A549 (cell line): ENCODE measurements at regions not wholly inside any gene's neighbourhood (a gene's known extent, or its start where the extent isn't known, plus 50 kb on each side); places are given as distances from the start of the nearest gene placed in this dataset.
"Not testable (repeated sequence)": the region's sequence is repeated elsewhere in the genome, so short reads cannot be mapped to it uniquely, and the experiment has no call there.

Experiments
- ATAC-seq, 2 experiments: fragments of 200-7000 bp in 1 of 2; fragments of >200 bp in 1 of 2; cut with Nextera tagmentation in 1 of 2; cut with Tn5 transposase in 1 of 2; 3 replicates each; pipeline versions ENCODE4 v1.8.0 to v1.9.1; 2018 to 2020; ENCODE audit warnings: mild to moderate bottlenecking in 1 of 2, moderate library complexity in 1 of 2
- CTCF ChIA-PET: fragments of 300-600 bp; sonication (Branson Sonifier 250); formaldehyde crosslinking; extraction: SDS; loops from one replicate; lab custom pipeline; 2021; ENCODE audit warnings: antibody characterized with exemption, inconsistent platforms; lab: Yijun Ruan, JAX
- POLR2A ChIA-PET: fragments of 350-600 bp; formaldehyde crosslinking; extraction: SDS; loops from one replicate; lab custom pipeline; 2021; ENCODE audit warnings: antibody characterized with exemption, inconsistent platforms; lab: Yijun Ruan, JAX
- DNase-seq, 2 experiments: peaks; one replicate each; pipeline versions ENCODE4 v3.0.0 to v3.0.0-alpha.2; 2011 to 2016; ENCODE audit warnings: low read depth in 1 of 2, low spot score in 1 of 2
- FAIRE-seq: peaks from 2 replicates; lab custom pipeline; 2011; peaks lifted over from hg19 to GRCh38; lab: Jason Lieb, UNC
- H3K27ac ChIP-seq, 2 experiments: fragments of >200 bp; sonication (Bioruptor Twin); formaldehyde crosslinking; 3 replicates each; pipeline ENCODE4 v1.5.1; 2016 to 2017
- H3K4me1 ChIP-seq: fragments of >200 bp; sonication (Bioruptor Twin); formaldehyde crosslinking; 3 replicates; pipeline ENCODE4 v1.6.1; 2016
- H3K4me2 ChIP-seq: fragments of >200 bp; sonication (Bioruptor Twin); formaldehyde crosslinking; 3 replicates; pipeline ENCODE4 v1.6.1; 2016
- H3K4me3 ChIP-seq: fragments of >200 bp; sonication (Bioruptor Twin); formaldehyde crosslinking; 3 replicates; pipeline ENCODE4 v1.5.1; 2016
- H3K9me3 ChIP-seq: fragments of >200 bp; sonication (Bioruptor Twin); formaldehyde crosslinking; 3 replicates; pipeline ENCODE4 v1.6.1; 2016
- BHLHE40 ChIP-seq: IDR thresholded peaks from 2 replicates; pipeline ENCODE4 v1.6.1; 2012; ENCODE audit warnings: low read depth, low read length, inconsistent platforms
- CBX8 ChIP-seq: fragments of 200-600 bp; sonication (generic); IDR thresholded peaks from 2 replicates; pipeline ENCODE4 v1.6.1; 2016
- CEBPB ChIP-seq, 2 experiments: fragments of >200 bp in 1 of 2; sonication (Bioruptor Twin) in 1 of 2; formaldehyde crosslinking in 1 of 2; IDR thresholded peaks; 2 replicates each; pipeline ENCODE4 v1.6.1; 2012 to 2016
- CHD2 ChIP-seq: fragments of 150-350 bp; IDR thresholded peaks from 2 replicates; pipeline ENCODE4 v1.6.1; 2014; ENCODE audit warnings: low read length; ENCODE audit not compliant: partially characterized antibody
- CHD4 ChIP-seq: fragments of 200-600 bp; sonication (generic); IDR thresholded peaks from 2 replicates; pipeline ENCODE4 v1.6.1; 2016; ENCODE audit warnings: antibody characterized with exemption, mild to moderate bottlenecking, borderline replicate concordance
- EHF ChIP-seq: fragments of 250-450 bp; sonication (Bioruptor Pico); IDR thresholded peaks from 2 replicates; pipeline ENCODE4 v1.5.0; 2020; ENCODE audit warnings: mild to moderate bottlenecking
- EP300 ChIP-seq, 2 experiments: fragments of >200 bp; sonication (Bioruptor Twin); formaldehyde crosslinking; IDR thresholded peaks; 2 replicates in 1 of 2; 3 replicates in 1 of 2; pipeline ENCODE4 v1.6.1; 2016 to 2017
- ESRRA ChIP-seq: fragments of 150-350 bp; IDR thresholded peaks from 2 replicates; pipeline ENCODE4 v1.6.1; 2014; ENCODE audit warnings: mild to moderate bottlenecking, low read length, borderline replicate concordance
- FOXS1 ChIP-seq: fragments of 250-450 bp; sonication (Bioruptor Pico); IDR thresholded peaks from 2 replicates; pipeline ENCODE4 v1.5.0; 2020; ENCODE audit warnings: mild to moderate bottlenecking, moderate library complexity
- HOXA7 ChIP-seq: fragments of 250-450 bp; sonication (Bioruptor Pico); IDR thresholded peaks from 2 replicates; pipeline ENCODE4 v1.5.0; 2020; ENCODE audit warnings: mild to moderate bottlenecking, moderate library complexity
- HOXB5 ChIP-seq: fragments of 250-450 bp; sonication (Bioruptor Pico); IDR thresholded peaks from 2 replicates; pipeline ENCODE4 v1.5.0; 2020; ENCODE audit warnings: mild to moderate bottlenecking, moderate library complexity
- JUNB ChIP-seq: fragments of >200 bp; sonication (Bioruptor Twin); formaldehyde crosslinking; IDR thresholded peaks from 2 replicates; pipeline ENCODE4 v1.6.1; 2016
- KDM1A ChIP-seq: fragments of 200-600 bp; sonication (generic); IDR thresholded peaks from 2 replicates; pipeline ENCODE4 v1.6.1; 2016; ENCODE audit warnings: low read depth, mild to moderate bottlenecking
- KDM5A ChIP-seq: fragments of 200-600 bp; sonication (generic); IDR thresholded peaks from 2 replicates; pipeline ENCODE4 v1.6.1; 2016; ENCODE audit warnings: antibody characterized with exemption, mild to moderate bottlenecking
- MYC ChIP-seq: IDR thresholded peaks from 2 replicates; pipeline ENCODE4 v1.6.1; 2012; ENCODE audit warnings: mild to moderate bottlenecking, inconsistent platforms, low read length, improper control_type of control experiment, borderline replicate concordance
- POLR2A ChIP-seq: IDR thresholded peaks from 2 replicates; pipeline ENCODE4 v1.6.1; 2012; ENCODE audit warnings: mild to moderate bottlenecking, low read length
- RARB ChIP-seq: fragments of 250-450 bp; sonication (Bioruptor Pico); IDR thresholded peaks from 2 replicates; pipeline ENCODE4 v1.8.0; 2021; ENCODE audit warnings: mild to moderate bottlenecking, moderate library complexity
- RNF2 ChIP-seq: fragments of 200-600 bp; sonication (generic); IDR thresholded peaks from 2 replicates; pipeline ENCODE4 v1.6.1; 2016; ENCODE audit warnings: low read depth, mild to moderate bottlenecking, antibody characterized with exemption, moderate library complexity, borderline replicate concordance
- SMC3 ChIP-seq: fragments of >200 bp; sonication (Bioruptor Twin); formaldehyde crosslinking; IDR thresholded peaks from 3 replicates; pipeline ENCODE4 v1.6.1; 2018; ENCODE audit warnings: inconsistent platforms
- TFCP2L1 ChIP-seq: fragments of 250-450 bp; sonication (Bioruptor Pico); IDR thresholded peaks from 2 replicates; pipeline ENCODE4 v1.5.0; 2021; ENCODE audit warnings: mild to moderate bottlenecking
- TP53 ChIP-seq: fragments of 250-450 bp; sonication (Bioruptor Pico); IDR thresholded peaks from 2 replicates; pipeline ENCODE4 v1.5.0; 2021; ENCODE audit warnings: mild to moderate bottlenecking, moderate library complexity
- ZC3H11A ChIP-seq: fragments of 450-650 bp; IDR thresholded peaks from 2 replicates; pipeline ENCODE4 v1.6.1; 2014; ENCODE audit warnings: antibody characterized with exemption, mild to moderate bottlenecking
- ZFP36 ChIP-seq: fragments of 450-650 bp; IDR thresholded peaks from 2 replicates; pipeline ENCODE4 v1.6.1; 2014; ENCODE audit warnings: borderline replicate concordance; ENCODE audit not compliant: partially characterized antibody
- ZNF302 ChIP-seq: fragments of 250-450 bp; sonication (Bioruptor Pico); IDR thresholded peaks from 2 replicates; pipeline ENCODE4 v1.9.0; 2021; ENCODE audit warnings: inconsistent platforms, mild to moderate bottlenecking, moderate library complexity
- ZSCAN20 ChIP-seq: fragments of 250-450 bp; sonication (Bioruptor Pico); IDR thresholded peaks from 2 replicates; pipeline ENCODE4 v1.8.0; 2022; ENCODE audit warnings: mild to moderate bottlenecking, moderate library complexity
- WGBS: methylation state at CpG from one replicate; pipeline ENCODE4 v1.1.6; 2017; ENCODE audit errors: missing lambda C conversion rate; 5-methylcytosine and 5-hydroxymethylcytosine counted together
- TF ChIP-seq, protein P1 (sequence below): IDR thresholded peaks from 2 replicates; pipeline ENCODE4 v1.6.1; 2012; ENCODE audit warnings: low read depth, borderline replicate concordance
- TF ChIP-seq, protein P2 (sequence below): fragments of 200-600 bp; sonication (generic); IDR thresholded peaks from 2 replicates; pipeline ENCODE4 v1.6.1; 2016; ENCODE audit warnings: antibody characterized with exemption, mild to moderate bottlenecking, moderate library complexity
- TF ChIP-seq, protein P3 (sequence below): fragments of 250-450 bp; sonication (Bioruptor Pico); IDR thresholded peaks from 2 replicates; pipeline ENCODE4 v1.5.0; 2021; ENCODE audit warnings: mild to moderate bottlenecking, moderate library complexity, borderline replicate concordance

DNA sequence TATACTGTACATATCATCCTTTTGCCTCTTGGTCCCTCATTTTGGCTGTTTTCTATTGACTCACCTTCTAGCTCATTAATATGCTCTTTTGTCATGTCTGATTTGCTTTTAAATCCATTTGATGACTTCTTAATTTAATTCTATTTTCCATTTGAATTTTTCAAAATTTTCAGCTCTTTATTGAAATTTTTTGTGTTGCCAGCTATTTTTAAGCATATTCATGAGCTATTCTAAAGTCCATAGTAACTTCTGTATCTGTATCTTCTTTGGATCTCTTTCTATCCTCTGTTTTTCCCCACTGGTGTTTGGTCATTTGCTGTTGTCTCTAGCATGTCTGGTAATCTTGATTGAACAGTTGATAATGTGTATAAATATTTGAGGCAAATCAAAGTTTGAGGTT is 227.8 kb downstream of the NDUFA10 start:
- DNase-seq (no peak), FAIRE-seq (no peak), ATAC-seq (no peak)
- no peak overlapping the region for H3K4me3 ChIP-seq
- CTCF ChIA-PET: interaction anchor here (0.9 to 1.0 kb wide), 2 partner anchors 11 to 385 kb away, joined by 3 read pairs; no protein-coding TSS in a partner anchor
- H3K4me1 ChIP-seq: no peaks in the 10 kb centered on the region
- H3K4me2 ChIP-seq: no peak overlapping the region
- POLR2A ChIA-PET: no interaction called here
- TF ChIP-seq RARB (CRISPR knock-in tag) (no peak), BHLHE40 (no peak), ZSCAN20 (no peak), CBX8 (no peak), POLR2A (no peak), ZNF302 (CRISPR knock-in tag) (no peak), EHF (no peak), JUNB (no peak), SMC3 (no peak), ESRRA (no peak), EP300 (IDR thresholded peaks at IDR 0.05) (no peak), CHD2 (no peak), CEBPB (IDR thresholded peaks at IDR 0.05) (no peak), HOXB5 (CRISPR knock-in tag) (no peak), TFCP2L1 (CRISPR knock-in tag) (no peak), CHD4 (no peak), KDM1A (no peak), FOXS1 (CRISPR knock-in tag) (no peak)
- TF ChIP-seq, protein P1, sequence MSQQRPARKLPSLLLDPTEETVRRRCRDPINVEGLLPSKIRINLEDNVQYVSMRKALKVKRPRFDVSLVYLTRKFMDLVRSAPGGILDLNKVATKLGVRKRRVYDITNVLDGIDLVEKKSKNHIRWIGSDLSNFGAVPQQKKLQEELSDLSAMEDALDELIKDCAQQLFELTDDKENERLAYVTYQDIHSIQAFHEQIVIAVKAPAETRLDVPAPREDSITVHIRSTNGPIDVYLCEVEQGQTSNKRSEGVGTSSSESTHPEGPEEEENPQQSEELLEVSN: no peak
- TF ChIP-seq, protein P2, sequence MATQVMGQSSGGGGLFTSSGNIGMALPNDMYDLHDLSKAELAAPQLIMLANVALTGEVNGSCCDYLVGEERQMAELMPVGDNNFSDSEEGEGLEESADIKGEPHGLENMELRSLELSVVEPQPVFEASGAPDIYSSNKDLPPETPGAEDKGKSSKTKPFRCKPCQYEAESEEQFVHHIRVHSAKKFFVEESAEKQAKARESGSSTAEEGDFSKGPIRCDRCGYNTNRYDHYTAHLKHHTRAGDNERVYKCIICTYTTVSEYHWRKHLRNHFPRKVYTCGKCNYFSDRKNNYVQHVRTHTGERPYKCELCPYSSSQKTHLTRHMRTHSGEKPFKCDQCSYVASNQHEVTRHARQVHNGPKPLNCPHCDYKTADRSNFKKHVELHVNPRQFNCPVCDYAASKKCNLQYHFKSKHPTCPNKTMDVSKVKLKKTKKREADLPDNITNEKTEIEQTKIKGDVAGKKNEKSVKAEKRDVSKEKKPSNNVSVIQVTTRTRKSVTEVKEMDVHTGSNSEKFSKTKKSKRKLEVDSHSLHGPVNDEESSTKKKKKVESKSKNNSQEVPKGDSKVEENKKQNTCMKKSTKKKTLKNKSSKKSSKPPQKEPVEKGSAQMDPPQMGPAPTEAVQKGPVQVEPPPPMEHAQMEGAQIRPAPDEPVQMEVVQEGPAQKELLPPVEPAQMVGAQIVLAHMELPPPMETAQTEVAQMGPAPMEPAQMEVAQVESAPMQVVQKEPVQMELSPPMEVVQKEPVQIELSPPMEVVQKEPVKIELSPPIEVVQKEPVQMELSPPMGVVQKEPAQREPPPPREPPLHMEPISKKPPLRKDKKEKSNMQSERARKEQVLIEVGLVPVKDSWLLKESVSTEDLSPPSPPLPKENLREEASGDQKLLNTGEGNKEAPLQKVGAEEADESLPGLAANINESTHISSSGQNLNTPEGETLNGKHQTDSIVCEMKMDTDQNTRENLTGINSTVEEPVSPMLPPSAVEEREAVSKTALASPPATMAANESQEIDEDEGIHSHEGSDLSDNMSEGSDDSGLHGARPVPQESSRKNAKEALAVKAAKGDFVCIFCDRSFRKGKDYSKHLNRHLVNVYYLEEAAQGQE: no peak
- no peak overlapping the region for H3K27ac ChIP-seq
- H3K9me3 ChIP-seq: peaks cover 7% of the 10 kb centered on the region

DNA sequence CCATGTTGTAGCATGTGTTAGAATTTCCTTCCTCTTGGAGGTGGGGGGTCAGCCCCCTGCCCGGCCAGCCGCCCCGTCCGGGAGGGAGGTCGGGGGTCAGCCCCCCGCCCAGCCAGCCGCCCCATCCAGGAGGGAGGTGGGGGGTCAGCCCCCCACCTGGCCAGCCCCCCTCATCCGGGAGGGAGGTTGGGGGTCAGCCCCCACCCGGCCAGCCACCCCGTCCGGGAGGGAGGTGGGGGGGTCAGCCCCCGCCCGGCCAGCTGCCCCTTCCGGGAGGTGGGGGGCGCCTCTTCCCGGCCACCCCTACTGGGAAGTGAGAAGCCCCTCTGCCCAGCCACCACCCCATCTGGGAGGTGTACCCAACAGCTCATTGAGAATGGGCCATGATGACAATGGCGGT is 229.4 kb downstream of the NDUFA10 start:
- CTCF ChIA-PET, POLR2A ChIA-PET, DNase-seq, FAIRE-seq, ATAC-seq, H3K4me3 ChIP-seq, H3K9me3 ChIP-seq, H3K27ac ChIP-seq, H3K4me1 ChIP-seq, H3K4me2 ChIP-seq: not testable (repeated sequence)
- 40% methylated on average over 5 of the region's 17 CpGs for WGBS

DNA sequence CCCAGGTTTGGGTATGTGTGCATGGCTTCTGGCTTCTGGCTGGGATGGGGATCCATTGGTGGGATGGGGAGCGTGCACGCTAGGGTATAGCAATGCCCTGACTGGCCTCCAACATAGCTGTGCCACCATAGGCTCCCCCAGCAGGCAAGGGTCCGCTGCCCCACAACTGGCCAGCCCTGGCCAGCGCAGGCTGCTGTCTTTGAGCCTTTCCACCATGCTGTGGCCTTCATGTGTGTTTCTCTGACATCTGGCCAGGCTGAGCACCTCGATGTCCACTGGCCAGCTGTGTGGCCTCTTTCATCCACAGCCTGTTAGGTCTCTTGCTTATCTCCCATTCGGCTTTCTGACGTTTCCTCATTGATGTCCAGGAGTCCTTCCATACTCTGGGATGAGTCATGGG is 231.3 kb downstream of the NDUFA10 start:
- no peaks in the 10 kb centered on the region for H3K4me1 ChIP-seq
- ChIA-PET CTCF (no interaction called here), POLR2A (no interaction called here)
- no peak overlapping the region for H3K4me2 ChIP-seq
- TF ChIP-seq RARB (CRISPR knock-in tag): no peak
- no peak for TF ChIP-seq MYC
- no peak for TF ChIP-seq ZSCAN20
- TF ChIP-seq ZC3H11A: no peak
- TF ChIP-seq TFCP2L1 (CRISPR knock-in tag): no peak
- TF ChIP-seq, protein P3, sequence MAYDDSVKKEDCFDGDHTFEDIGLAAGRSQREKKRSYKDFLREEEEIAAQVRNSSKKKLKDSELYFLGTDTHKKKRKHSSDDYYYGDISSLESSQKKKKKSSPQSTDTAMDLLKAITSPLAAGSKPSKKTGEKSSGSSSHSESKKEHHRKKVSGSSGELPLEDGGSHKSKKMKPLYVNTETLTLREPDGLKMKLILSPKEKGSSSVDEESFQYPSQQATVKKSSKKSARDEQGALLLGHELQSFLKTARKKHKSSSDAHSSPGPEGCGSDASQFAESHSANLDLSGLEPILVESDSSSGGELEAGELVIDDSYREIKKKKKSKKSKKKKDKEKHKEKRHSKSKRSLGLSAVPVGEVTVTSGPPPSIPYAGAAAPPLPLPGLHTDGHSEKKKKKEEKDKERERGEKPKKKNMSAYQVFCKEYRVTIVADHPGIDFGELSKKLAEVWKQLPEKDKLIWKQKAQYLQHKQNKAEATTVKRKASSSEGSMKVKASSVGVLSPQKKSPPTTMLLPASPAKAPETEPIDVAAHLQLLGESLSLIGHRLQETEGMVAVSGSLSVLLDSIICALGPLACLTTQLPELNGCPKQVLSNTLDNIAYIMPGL: no peak
- TF ChIP-seq TP53: no peak
- TF ChIP-seq RNF2: no peak
- no peak for TF ChIP-seq HOXA7 (CRISPR knock-in tag)
- no peak for TF ChIP-seq ZFP36
- no peak for TF ChIP-seq KDM5A
- H3K27ac ChIP-seq: no peak overlapping the region
- 46% methylated on average over 7 of the region's 7 CpGs for WGBS
- DNase-seq: no peak
- no peak for ATAC-seq
- FAIRE-seq: no peak
- peaks cover 7% of the 10 kb centered on the region; the same call in 2 of the 3 replicates for H3K9me3 ChIP-seq
- H3K4me3 ChIP-seq: no peak overlapping the region
